MM.1S (cell line): ENCODE measurements at regions not wholly inside any gene's neighbourhood (a gene's known extent, or its start where the extent isn't known, plus 50 kb on each side); places are given as distances from the start of the nearest gene placed in this dataset.

Source experiments
- DNase-seq: peaks from one replicate; pipeline ENCODE4 v3.0.0-alpha.2; 2015
- H2AFZ ChIP-seq: fragments of 300-600 bp; sonication (generic); 2 replicates; pipeline ENCODE4 v1.6.0; 2016; ENCODE audit warnings: antibody characterized with exemption, low read length
- H3F3A ChIP-seq: fragments of 300-600 bp; sonication (generic); 2 replicates; pipeline ENCODE4 v1.6.1; 2016; ENCODE audit warnings: mild to moderate bottlenecking, antibody characterized with exemption, low read length, moderate library complexity, mixed read lengths; ENCODE audit not compliant: insufficient read depth
- H3K27ac ChIP-seq: fragments of 300-600 bp; sonication (generic); 2 replicates; pipeline ENCODE4 v1.5.1; 2016; ENCODE audit warnings: mild to moderate bottlenecking, low read length
- H3K27me3 ChIP-seq: fragments of 300-600 bp; sonication (generic); replicated peaks from 2 replicates; pipeline ENCODE4 v1.6.0; 2016; ENCODE audit warnings: low read length; ENCODE audit not compliant: insufficient read depth
- H3K36me3 ChIP-seq: fragments of 300-600 bp; sonication (generic); replicated peaks from 2 replicates; pipeline ENCODE4 v1.6.1; 2016; ENCODE audit warnings: mild to moderate bottlenecking, low read length, mixed read lengths; ENCODE audit not compliant: insufficient read depth
- H3K4me1 ChIP-seq: fragments of 300-600 bp; sonication (generic); 2 replicates; pipeline ENCODE4 v1.6.1; 2016; ENCODE audit warnings: low read length, mixed read lengths
- H3K4me2 ChIP-seq: fragments of 300-600 bp; sonication (generic); 2 replicates; pipeline ENCODE4 v1.6.0; 2016; ENCODE audit warnings: low read depth, low read length
- H3K4me3 ChIP-seq: fragments of 300-600 bp; sonication (generic); 2 replicates; pipeline ENCODE4 v1.5.1; 2016; ENCODE audit warnings: low read length, mixed read lengths
- H3K79me2 ChIP-seq: fragments of 300-600 bp; sonication (generic); 2 replicates; pipeline ENCODE4 v1.6.1; 2016; ENCODE audit warnings: mixed run types, low read length, mixed read lengths
- H3K9ac ChIP-seq: fragments of 300-600 bp; sonication (generic); 2 replicates; pipeline ENCODE4 v1.6.1; 2016; ENCODE audit warnings: low read length, mixed read lengths
- H3K9me2 ChIP-seq: fragments of 300-600 bp; sonication (generic); replicated peaks from 2 replicates; pipeline ENCODE4 v1.6.1; 2016; ENCODE audit warnings: mild to moderate bottlenecking, low read length, mixed read lengths; ENCODE audit not compliant: insufficient read depth
- H3K9me3 ChIP-seq: fragments of 300-600 bp; sonication (generic); replicated peaks from 2 replicates; pipeline ENCODE4 v1.6.1; 2016; ENCODE audit warnings: mild to moderate bottlenecking, low read length, mixed read lengths; ENCODE audit not compliant: insufficient read depth
- H4K20me1 ChIP-seq: fragments of 300-600 bp; sonication (generic); 2 replicates; pipeline ENCODE4 v1.6.1; 2016; ENCODE audit warnings: mild to moderate bottlenecking, low read length, moderate library complexity, mixed read lengths; ENCODE audit not compliant: insufficient read depth
- CTCF ChIP-seq: fragments of 300-600 bp; sonication (generic); IDR thresholded peaks from 2 replicates; pipeline ENCODE4 v1.5.1; 2016; ENCODE audit warnings: antibody characterized with exemption, low read length, mixed read lengths
- EZH2 ChIP-seq: fragments of 300-600 bp; sonication (generic); optimal IDR thresholded peaks from 2 replicates; pipeline ENCODE3; 2017; ENCODE audit warnings: low read depth, mild to moderate bottlenecking, antibody characterized with exemption, low read length, mixed read lengths
- EZH2phosphoT487 ChIP-seq: fragments of 300-600 bp; sonication (generic); IDR thresholded peaks from 2 replicates; pipeline ENCODE4 v1.6.1; 2018; ENCODE audit warnings: antibody characterized with exemption, low read length

- H3K27me3 ChIP-seq = no peaks in the 10 kb centered on the region
- 0 out of 2 replicates have a peak, but pooled peaks cover 3% of the 10 kb centered on the region for H3K4me1 ChIP-seq
- no peak for DNase-seq
- H3K9me2 ChIP-seq = no peaks in the 10 kb centered on the region
- no peaks in the 10 kb centered on the region for H4K20me1 ChIP-seq
- no peaks in the 10 kb centered on the region for H3K36me3 ChIP-seq
- H3K9me3 ChIP-seq = no peaks in the 10 kb centered on the region
- no peaks in the 10 kb centered on the region for H3F3A ChIP-seq
- no peak overlapping the region for H3K4me2 ChIP-seq
- no peak overlapping the region for H2AFZ ChIP-seq
- TF ChIP-seq EZH2 (no peak), CTCF (no peak)
- H3K4me3 ChIP-seq = no peak overlapping the region
- no peak overlapping the region for H3K27ac ChIP-seq
- no peaks in the 10 kb centered on the region for H3K79me2 ChIP-seq
- no peak overlapping the region for H3K9ac ChIP-seq
Observed at GRCh38 chr12:115485967-115486366, 791.5 kb downstream of the MED13L start.

GRCh38 chr12:115485503-115485902 lies 792.0 kb downstream of the MED13L start:
- Histone ChIP-seq H3K4me2 (no peak overlapping the region), H2AFZ (no peak overlapping the region), H3K4me1 (0 out of 2 replicates have a peak, but pooled peaks cover 3% of the 10 kb centered on the region), H3K27me3 (no peaks in the 10 kb centered on the region), H3K9ac (no peak overlapping the region), H3K4me3 (no peak overlapping the region), H3K79me2 (no peaks in the 10 kb centered on the region), H4K20me1 (no peaks in the 10 kb centered on the region), H3F3A (no peaks in the 10 kb centered on the region), H3K36me3 (no peaks in the 10 kb centered on the region), H3K27ac (no peak overlapping the region), H3K9me3 (no peaks in the 10 kb centered on the region), H3K9me2 (no peaks in the 10 kb centered on the region)
- DNase-seq = no peak
- TF ChIP-seq CTCF (no peak), EZH2 (no peak), EZH2phosphoT487 (no peak)

- Histone ChIP-seq H2AFZ (no peak overlapping the region), H3K36me3 (no peaks in the 10 kb centered on the region), H3F3A (no peaks in the 10 kb centered on the region), H3K4me1 (0 out of 2 replicates have a peak, but pooled peaks cover 3% of the 10 kb centered on the region), H3K79me2 (no peaks in the 10 kb centered on the region), H3K4me2 (no peak overlapping the region), H3K9ac (no peak overlapping the region), H3K27me3 (no peaks in the 10 kb centered on the region), H3K9me2 (no peaks in the 10 kb centered on the region), H4K20me1 (no peaks in the 10 kb centered on the region), H3K27ac (no peak overlapping the region), H3K4me3 (no peak overlapping the region), H3K9me3 (no peaks in the 10 kb centered on the region)
- TF ChIP-seq CTCF (no peak), EZH2 (no peak), EZH2phosphoT487 (no peak)
- no peak for DNase-seq
Observed at GRCh38 chr12:115482943-115483342, 794.5 kb downstream of the MED13L start.
